ENCODE measurements at regions not wholly inside any gene's neighbourhood (a gene's known extent, or its start where the extent isn't known, plus 50 kb on each side); places are given as distances from the start of the nearest gene placed in this dataset.

DNA sequence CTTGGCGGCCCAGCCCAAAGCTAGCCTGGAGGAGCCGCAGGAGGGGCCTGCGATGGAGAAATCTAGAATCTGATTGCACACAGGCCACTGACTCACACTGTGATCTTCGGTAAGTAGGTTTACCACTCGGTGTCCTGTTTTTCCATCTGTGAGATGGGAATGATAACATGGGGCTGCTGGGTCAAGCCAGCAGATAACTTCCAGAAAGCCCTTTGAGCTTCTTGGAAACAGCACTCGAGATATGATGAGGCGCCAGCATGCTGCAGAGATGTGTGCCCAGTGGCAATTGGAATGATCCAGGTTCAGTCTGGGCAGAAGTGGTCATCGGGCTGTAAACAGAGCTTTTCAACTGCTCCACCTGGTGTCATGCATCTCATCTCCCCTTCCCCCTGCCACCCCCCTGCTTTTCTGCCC, 771.3 kb upstream of the TBX3 start:
- CTCF ChIA-PET, result no interaction called here
- no TSS peak for BruUV-seq (replicated peaks)
- no peak overlapping the region for H3K4me3 Mint-ChIP-seq (ENCODE audit: low read depth, unreplicated experiment)
- no peaks in the 10 kb centered on the region for H3K36me3 Mint-ChIP-seq (ENCODE audit: insufficient read depth, unreplicated experiment)
- no peaks in the 10 kb centered on the region for H3K9me3 Mint-ChIP-seq (ENCODE audit: low read depth, unreplicated experiment)
- H3K27me3 Mint-ChIP-seq (ENCODE audit: unreplicated experiment), result peaks cover 28% of the 10 kb centered on the region
- DNase-seq, result no peak
- no peak overlapping the region for H3K27ac Mint-ChIP-seq (ENCODE audit: unreplicated experiment)
- H3K4me1 Mint-ChIP-seq (ENCODE audit: low read depth, unreplicated experiment), result no peaks in the 10 kb centered on the region
- intact Hi-C loops (cut with micrococcal nuclease; ENCODE audit: unreplicated experiment), result no loop called here
- TF ChIP-seq, protein P1, sequence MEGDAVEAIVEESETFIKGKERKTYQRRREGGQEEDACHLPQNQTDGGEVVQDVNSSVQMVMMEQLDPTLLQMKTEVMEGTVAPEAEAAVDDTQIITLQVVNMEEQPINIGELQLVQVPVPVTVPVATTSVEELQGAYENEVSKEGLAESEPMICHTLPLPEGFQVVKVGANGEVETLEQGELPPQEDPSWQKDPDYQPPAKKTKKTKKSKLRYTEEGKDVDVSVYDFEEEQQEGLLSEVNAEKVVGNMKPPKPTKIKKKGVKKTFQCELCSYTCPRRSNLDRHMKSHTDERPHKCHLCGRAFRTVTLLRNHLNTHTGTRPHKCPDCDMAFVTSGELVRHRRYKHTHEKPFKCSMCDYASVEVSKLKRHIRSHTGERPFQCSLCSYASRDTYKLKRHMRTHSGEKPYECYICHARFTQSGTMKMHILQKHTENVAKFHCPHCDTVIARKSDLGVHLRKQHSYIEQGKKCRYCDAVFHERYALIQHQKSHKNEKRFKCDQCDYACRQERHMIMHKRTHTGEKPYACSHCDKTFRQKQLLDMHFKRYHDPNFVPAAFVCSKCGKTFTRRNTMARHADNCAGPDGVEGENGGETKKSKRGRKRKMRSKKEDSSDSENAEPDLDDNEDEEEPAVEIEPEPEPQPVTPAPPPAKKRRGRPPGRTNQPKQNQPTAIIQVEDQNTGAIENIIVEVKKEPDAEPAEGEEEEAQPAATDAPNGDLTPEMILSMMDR (IDR thresholded peaks at IDR 0.05; ENCODE audit: unreplicated experiment), result no peak

DNA sequence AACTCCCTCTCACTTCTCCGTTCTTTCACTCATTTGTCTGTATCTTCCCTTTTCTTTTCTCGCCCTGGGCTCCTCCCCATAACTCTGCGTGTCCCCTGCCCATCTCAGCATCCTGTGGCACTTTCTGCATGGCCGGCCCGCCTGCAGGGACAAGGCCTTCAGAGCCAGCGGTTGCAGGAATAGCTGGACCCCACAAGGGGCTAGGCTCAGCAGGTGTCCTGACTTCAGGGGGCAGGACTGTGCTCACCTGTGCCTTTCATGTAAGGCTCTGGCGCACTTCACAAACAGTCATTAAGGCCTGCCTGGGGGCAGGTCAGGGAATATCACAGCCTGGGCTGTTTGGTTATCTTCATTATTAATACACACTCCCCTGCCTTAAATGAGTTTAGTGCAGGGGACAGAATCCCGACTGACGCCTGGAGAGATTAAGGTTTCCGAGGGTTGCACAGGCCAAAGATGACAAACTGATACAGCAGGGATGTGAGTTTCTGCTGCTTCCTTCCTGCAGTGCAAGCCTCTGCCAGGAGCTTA, 768.8 kb upstream of the TBX3 start:
- no peak for DNase-seq
- BruUV-seq (replicated peaks), result no TSS peak
- Mint-ChIP-seq H3K27me3 (ENCODE audit: unreplicated experiment) (peaks cover 37% of the 10 kb centered on the region), H3K36me3 (ENCODE audit: insufficient read depth, unreplicated experiment) (no peaks in the 10 kb centered on the region), H3K27ac (ENCODE audit: unreplicated experiment) (no peak overlapping the region), H3K4me1 (ENCODE audit: low read depth, unreplicated experiment) (no peaks in the 10 kb centered on the region), H3K4me3 (ENCODE audit: low read depth, unreplicated experiment) (peak overlapping the region; percentile 48), H3K9me3 (ENCODE audit: low read depth, unreplicated experiment) (no peaks in the 10 kb centered on the region)
- CTCF ChIA-PET, result no interaction called here
- intact Hi-C loops (cut with micrococcal nuclease; ENCODE audit: unreplicated experiment), result no loop called here
- TF ChIP-seq, protein P1 (IDR thresholded peaks at IDR 0.05; ENCODE audit: unreplicated experiment), result no peak

DNA sequence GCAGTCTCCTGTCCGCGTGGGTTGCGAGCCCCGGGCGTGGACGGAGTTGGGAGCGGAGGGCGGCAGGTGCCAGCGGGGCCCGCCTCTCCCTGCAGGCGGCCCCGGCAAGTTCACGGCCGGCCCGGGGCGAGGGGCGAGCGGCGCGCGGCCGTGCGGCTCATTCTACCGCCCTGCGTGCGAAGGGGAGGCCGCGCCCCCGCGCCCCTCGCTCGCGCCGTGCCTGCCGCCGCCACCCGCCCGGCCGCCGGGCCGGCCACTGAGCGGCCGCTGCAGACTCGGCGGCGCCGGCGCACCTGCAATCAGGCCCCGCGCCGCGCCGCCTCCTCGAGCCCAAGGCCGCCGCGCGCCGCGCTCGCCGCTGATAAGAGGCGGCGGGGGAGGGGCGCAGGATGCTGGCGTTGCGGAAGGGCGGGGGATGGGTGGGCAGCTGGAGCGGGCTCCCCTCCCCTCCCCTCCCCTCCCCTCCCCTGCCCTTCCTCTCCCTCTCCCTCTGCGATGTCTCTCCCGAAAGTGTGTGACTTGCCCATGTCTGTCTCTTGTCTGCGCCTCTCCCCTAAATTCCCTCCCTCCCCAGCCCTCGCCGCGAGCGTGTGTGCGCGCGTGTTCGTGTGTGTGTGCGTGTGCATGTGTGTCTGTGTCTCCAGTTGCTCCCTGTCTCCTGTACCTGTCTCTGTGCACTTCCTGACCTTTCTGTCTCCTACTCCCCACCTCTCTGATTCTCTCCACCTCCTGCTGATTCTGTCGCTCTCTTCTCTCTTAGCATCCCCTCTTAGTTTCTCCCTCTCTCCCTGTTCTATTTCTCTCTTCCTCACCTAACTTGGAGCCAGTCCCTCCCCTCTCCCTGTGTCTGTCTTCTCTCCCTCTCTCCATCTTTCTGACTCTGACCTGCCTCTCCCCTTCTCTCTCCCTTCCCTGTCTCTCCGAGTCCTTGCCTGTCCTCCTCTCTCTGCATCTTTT, 768.1 kb upstream of the TBX3 start:
- peak overlapping the region; percentile 48 for H3K4me3 Mint-ChIP-seq (ENCODE audit: low read depth, unreplicated experiment)
- H3K27me3 Mint-ChIP-seq (ENCODE audit: unreplicated experiment), result peaks cover 37% of the 10 kb centered on the region
- intact Hi-C loops (cut with micrococcal nuclease; ENCODE audit: unreplicated experiment), result no loop called here
- CTCF ChIA-PET, result no interaction called here
- no peak overlapping the region for H3K27ac Mint-ChIP-seq (ENCODE audit: unreplicated experiment)
- no TSS peak for BruUV-seq (replicated peaks)
- DNase-seq, result peak; percentile 24
- H3K4me1 Mint-ChIP-seq (ENCODE audit: low read depth, unreplicated experiment), result no peaks in the 10 kb centered on the region
- no peaks in the 10 kb centered on the region for H3K36me3 Mint-ChIP-seq (ENCODE audit: insufficient read depth, unreplicated experiment)
- TF ChIP-seq, protein P1 (IDR thresholded peaks at IDR 0.05; ENCODE audit: unreplicated experiment), result no peak
- H3K9me3 Mint-ChIP-seq (ENCODE audit: low read depth, unreplicated experiment), result no peaks in the 10 kb centered on the region

DNA sequence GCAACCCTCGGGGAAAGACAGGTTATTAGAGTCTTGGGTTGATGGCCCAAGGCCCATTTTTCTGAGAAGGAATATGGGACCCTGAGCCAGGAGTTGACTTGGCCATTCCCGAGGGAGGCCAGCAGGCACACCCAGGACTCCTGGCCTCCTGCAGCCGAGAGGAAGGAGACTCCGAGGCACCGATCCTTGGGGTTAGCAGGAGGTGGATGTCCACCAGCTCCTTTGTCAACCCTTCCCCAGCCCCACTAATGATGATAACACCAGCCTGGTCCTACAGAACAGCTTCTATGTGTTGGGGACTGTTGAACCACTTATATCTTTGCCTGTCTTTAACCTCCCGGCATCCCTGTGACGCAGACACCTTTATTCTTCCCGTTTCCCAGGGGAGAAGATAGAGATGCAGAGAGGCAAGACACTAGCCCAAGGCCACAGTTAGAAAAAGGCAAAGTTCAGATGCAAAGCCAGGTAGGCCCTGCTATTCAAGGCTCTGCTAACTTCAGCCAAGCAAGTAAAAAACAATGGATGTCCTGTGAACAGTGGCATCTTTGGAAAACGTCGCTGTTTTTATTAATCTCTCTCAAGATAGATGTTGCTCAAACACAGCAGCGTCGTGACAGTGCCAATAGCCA, 767.3 kb upstream of the TBX3 start:
- H3K4me1 Mint-ChIP-seq (ENCODE audit: low read depth, unreplicated experiment), result no peaks in the 10 kb centered on the region

More for the DNA sequence above, 767.3 kb upstream of the TBX3 start:
- no peak for DNase-seq
- intact Hi-C loops (cut with micrococcal nuclease; ENCODE audit: unreplicated experiment), result no loop called here
- no TSS peak for BruUV-seq (replicated peaks)
- H3K27me3 Mint-ChIP-seq (ENCODE audit: unreplicated experiment), result peaks cover 37% of the 10 kb centered on the region
- CTCF ChIA-PET, result no interaction called here
- no peaks in the 10 kb centered on the region for H3K9me3 Mint-ChIP-seq (ENCODE audit: low read depth, unreplicated experiment)
- TF ChIP-seq, protein P1 (IDR thresholded peaks at IDR 0.05; ENCODE audit: unreplicated experiment), result no peak
- H3K27ac Mint-ChIP-seq (ENCODE audit: unreplicated experiment), result no peak overlapping the region
- H3K36me3 Mint-ChIP-seq (ENCODE audit: insufficient read depth, unreplicated experiment), result no peaks in the 10 kb centered on the region
- peak overlapping the region; percentile 35 for H3K4me3 Mint-ChIP-seq (ENCODE audit: low read depth, unreplicated experiment)

All from Calu3 (cell line).